OCI-LY1 (cell line): ENCODE measurements at regions not wholly inside any gene's neighbourhood (a gene's known extent, or its start where the extent isn't known, plus 50 kb on each side); places are given as distances from the start of the nearest gene placed in this dataset.
"Not testable (repeated sequence)": the region's sequence is repeated elsewhere in the genome, so short reads cannot be mapped to it uniquely, and the experiment has no call there.

ENCODE experiments used
- H2AFZ ChIP-seq: fragments of 200-600 bp; sonication (generic), shearing (Covaris generic); 2 replicates; pipeline ENCODE4 v1.6.0; 2014; ENCODE audit warnings: antibody characterized with exemption, mild to moderate bottlenecking, low read length
- H3F3A ChIP-seq: fragments of 200-600 bp; sonication (generic), shearing (Covaris generic); 2 replicates; pipeline ENCODE4 v1.6.0; 2014; ENCODE audit warnings: mild to moderate bottlenecking, antibody characterized with exemption, low read length, moderate library complexity; ENCODE audit not compliant: insufficient read depth
- H3K27ac ChIP-seq: fragments of 200-600 bp; sonication (generic); 2 replicates; pipeline ENCODE4 v1.5.1; 2014; ENCODE audit warnings: low read length, mixed run types, mild to moderate bottlenecking, low read depth; ENCODE audit not compliant: poor library complexity, severe bottlenecking
- H3K27me3 ChIP-seq: fragments of 200-600 bp; sonication (generic); 2 replicates; pipeline ENCODE4 v1.6.0; 2014; ENCODE audit warnings: antibody characterized with exemption, mild to moderate bottlenecking, low read length, moderate library complexity; ENCODE audit not compliant: insufficient read depth
- H3K36me3 ChIP-seq: fragments of 200-600 bp; sonication (generic); 2 replicates; pipeline ENCODE4 v1.6.1; 2014; ENCODE audit warnings: mild to moderate bottlenecking, antibody characterized with exemption, low read length, moderate library complexity, mixed read lengths; ENCODE audit not compliant: insufficient read depth
- H3K4me1 ChIP-seq: fragments of 200-600 bp; sonication (generic); 2 replicates; pipeline ENCODE4 v1.5.1; 2014; ENCODE audit warnings: mild to moderate bottlenecking, low read length, moderate library complexity; ENCODE audit not compliant: insufficient read depth, severe bottlenecking
- H3K4me2 ChIP-seq: fragments of 200-600 bp; sonication (generic), shearing (Covaris generic); 2 replicates; pipeline ENCODE4 v1.6.1; 2014; ENCODE audit warnings: low read length
- H3K4me3 ChIP-seq: fragments of 200-600 bp; sonication (generic); 2 replicates; pipeline ENCODE4 v1.5.1; 2014; ENCODE audit warnings: low read length, low read depth, mild to moderate bottlenecking, mixed read lengths; ENCODE audit not compliant: poor library complexity, severe bottlenecking
- H3K79me2 ChIP-seq: fragments of 200-600 bp; shearing (Covaris generic); 2 replicates; pipeline ENCODE4 v1.6.1; 2016; ENCODE audit warnings: mixed run types, low read length, mixed read lengths; ENCODE audit not compliant: insufficient read depth
- H3K9ac ChIP-seq: fragments of 200-600 bp; sonication (generic), shearing (Covaris generic); 2 replicates; pipeline ENCODE4 v1.6.1; 2014; ENCODE audit warnings: mild to moderate bottlenecking, low read length, mixed read lengths
- H3K9me2 ChIP-seq: fragments of 200-600 bp; sonication (generic), shearing (Covaris generic); 2 replicates; pipeline ENCODE4 v1.6.1; 2014; ENCODE audit warnings: low read depth, mild to moderate bottlenecking, low read length, mixed read lengths
- H3K9me3 ChIP-seq: fragments of 200-600 bp; shearing (Covaris generic); 2 replicates; pipeline ENCODE4 v1.6.1; 2014; ENCODE audit warnings: low read length, mixed read lengths
- H4K20me1 ChIP-seq: fragments of 200-600 bp; sonication (generic), shearing (Covaris generic); 2 replicates; pipeline ENCODE4 v1.6.0; 2016; ENCODE audit warnings: mild to moderate bottlenecking, low read length; ENCODE audit not compliant: insufficient read depth
- CTCF ChIP-seq: fragments of 200-600 bp; sonication (generic), shearing (Covaris generic); IDR thresholded peaks from 2 replicates; pipeline ENCODE4 v1.5.1; 2017; ENCODE audit warnings: mild to moderate bottlenecking, antibody characterized with exemption, low read length, moderate library complexity, mixed read lengths
- EZH2 ChIP-seq: fragments of 200-600 bp; sonication (generic), shearing (Covaris generic); IDR thresholded peaks from 2 replicates; pipeline ENCODE4 v1.8.0; 2017; ENCODE audit warnings: borderline replicate concordance, mixed run types, mild to moderate bottlenecking, antibody characterized with exemption, low read length, moderate library complexity, mixed read lengths

DNA sequence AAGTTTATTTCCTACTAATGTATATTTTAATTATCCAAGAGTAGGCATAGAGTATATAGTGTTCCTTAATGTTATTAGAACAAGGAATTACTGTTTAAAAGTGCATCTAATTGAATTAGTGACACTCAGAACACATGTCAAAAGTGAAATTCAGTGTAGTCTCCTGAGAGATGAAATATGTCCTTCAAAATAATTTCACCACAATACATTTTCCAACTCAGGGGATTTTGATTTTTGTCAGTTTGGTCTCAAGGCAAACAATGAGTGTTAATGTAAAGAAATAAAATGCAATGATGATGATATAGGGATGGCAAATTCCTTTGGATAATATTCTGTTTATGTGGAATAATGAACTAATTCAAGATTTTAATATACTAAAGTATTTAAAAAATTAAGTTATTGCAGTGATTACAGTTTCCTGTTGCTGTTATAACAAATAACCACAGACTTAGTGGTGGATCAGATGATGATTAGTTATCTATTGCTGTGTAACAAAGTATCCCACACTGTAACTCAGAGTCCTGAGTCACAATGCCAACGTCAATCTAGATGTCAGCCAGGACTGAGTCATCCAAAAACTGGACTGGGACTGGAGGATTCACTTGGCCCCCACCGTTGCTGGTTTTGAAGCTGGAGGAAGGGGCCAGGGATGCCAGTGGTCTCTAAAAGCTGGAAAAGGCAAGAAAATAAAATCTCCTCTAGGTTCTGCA lies 148.0 kb upstream of the SLC7A11 start:
- no peak overlapping the region for H3K9ac ChIP-seq
- no peaks in the 10 kb centered on the region for H3K27me3 ChIP-seq
- H3K4me1 ChIP-seq, result no peaks in the 10 kb centered on the region
- H3K36me3 ChIP-seq, result no peaks in the 10 kb centered on the region
- H3K9me2 ChIP-seq, result no peaks in the 10 kb centered on the region
- H2AFZ ChIP-seq, result no peak overlapping the region
- H3K9me3 ChIP-seq, result no peaks in the 10 kb centered on the region
- H3F3A ChIP-seq, result no peaks in the 10 kb centered on the region
- no peaks in the 10 kb centered on the region for H3K79me2 ChIP-seq
- H3K27ac ChIP-seq, result no peak overlapping the region
- no peaks in the 10 kb centered on the region for H4K20me1 ChIP-seq
- H3K4me2 ChIP-seq, result no peak overlapping the region
- no peak overlapping the region for H3K4me3 ChIP-seq
- no peak for TF ChIP-seq EZH2

- TF ChIP-seq CTCF (no peak), EZH2 (no peak)
- no peaks in the 10 kb centered on the region for H3F3A ChIP-seq
- H3K4me1 ChIP-seq, result no peaks in the 10 kb centered on the region
- H3K27me3 ChIP-seq, result no peaks in the 10 kb centered on the region
- H3K27ac ChIP-seq, result no peak overlapping the region
- no peaks in the 10 kb centered on the region for H4K20me1 ChIP-seq
- H3K4me2 ChIP-seq, result no peak overlapping the region
- no peak overlapping the region for H3K9ac ChIP-seq
- H3K9me2 ChIP-seq, result no peaks in the 10 kb centered on the region
- no peak overlapping the region for H3K4me3 ChIP-seq
- H2AFZ ChIP-seq, result no peak overlapping the region
- H3K79me2 ChIP-seq, result no peaks in the 10 kb centered on the region
- H3K36me3 ChIP-seq, result no peaks in the 10 kb centered on the region
- no peaks in the 10 kb centered on the region for H3K9me3 ChIP-seq
Observed at GRCh38 chr4:138374947-138375346, 132.8 kb upstream of the SLC7A11 start.

- Histone ChIP-seq H2AFZ (no peak overlapping the region), H3K4me3 (no peak overlapping the region), H3F3A (no peaks in the 10 kb centered on the region), H3K9ac (no peak overlapping the region), H3K27ac (no peak overlapping the region), H3K4me1 (no peaks in the 10 kb centered on the region), H3K79me2 (no peaks in the 10 kb centered on the region), H3K9me3 (no peaks in the 10 kb centered on the region), H3K27me3 (no peaks in the 10 kb centered on the region), H3K36me3 (no peaks in the 10 kb centered on the region), H3K9me2 (no peaks in the 10 kb centered on the region), H4K20me1 (no peaks in the 10 kb centered on the region), H3K4me2 (no peak overlapping the region)
- no peak for TF ChIP-seq CTCF
- no peak for TF ChIP-seq EZH2
Observed at GRCh38 chr4:138367942-138368341, 125.8 kb upstream of the SLC7A11 start.

GRCh38 chr4:138352446-138352845 lies 110.3 kb upstream of the SLC7A11 start:
- not testable (repeated sequence) for H3K9me3 ChIP-seq, H4K20me1 ChIP-seq, H3K36me3 ChIP-seq, H3K9ac ChIP-seq, H3K79me2 ChIP-seq, H3K27ac ChIP-seq, H3K4me2 ChIP-seq, H2AFZ ChIP-seq, H3K4me1 ChIP-seq, H3F3A ChIP-seq, H3K9me2 ChIP-seq, H3K27me3 ChIP-seq, H3K4me3 ChIP-seq
